ENCODE measurements at regions not wholly inside any gene's neighbourhood (a gene's known extent, or its start where the extent isn't known, plus 50 kb on each side); places are given as distances from the start of the nearest gene placed in this dataset.

DNA sequence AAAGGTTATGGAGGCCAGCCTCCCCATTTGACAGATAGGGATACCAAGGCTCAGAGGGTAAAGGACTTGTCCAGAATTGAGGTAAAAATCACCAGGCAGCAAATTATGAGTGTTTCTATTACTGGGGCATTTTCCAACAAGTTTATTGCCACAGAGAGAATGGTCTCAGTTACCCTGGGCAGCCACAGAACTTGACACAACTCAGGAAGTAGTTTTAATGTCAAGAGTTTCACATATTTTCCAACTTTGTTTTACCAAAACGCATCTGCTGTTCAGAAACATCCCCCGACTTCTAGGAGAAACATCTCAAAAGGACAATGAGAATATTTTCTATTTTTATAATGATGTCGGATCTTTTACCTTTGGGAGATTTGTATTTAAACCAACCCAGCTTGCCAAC, 107.5 kb upstream of the MRPS22 start:
- H3K4me1 Mint-ChIP-seq (ENCODE audit: low read depth) = peaks cover 15% of the 10 kb centered on the region
- no peaks in the 10 kb centered on the region for H3K9me3 Mint-ChIP-seq
- H3K4me3 Mint-ChIP-seq = no peak overlapping the region
- H3K36me3 Mint-ChIP-seq (ENCODE audit: low read depth) = no peaks in the 10 kb centered on the region
- H3K27ac Mint-ChIP-seq = no peak overlapping the region
- intact Hi-C loops (cut with micrococcal nuclease) = no loop called here
- peaks cover 21% of the 10 kb centered on the region for H3K27me3 Mint-ChIP-seq

DNA sequence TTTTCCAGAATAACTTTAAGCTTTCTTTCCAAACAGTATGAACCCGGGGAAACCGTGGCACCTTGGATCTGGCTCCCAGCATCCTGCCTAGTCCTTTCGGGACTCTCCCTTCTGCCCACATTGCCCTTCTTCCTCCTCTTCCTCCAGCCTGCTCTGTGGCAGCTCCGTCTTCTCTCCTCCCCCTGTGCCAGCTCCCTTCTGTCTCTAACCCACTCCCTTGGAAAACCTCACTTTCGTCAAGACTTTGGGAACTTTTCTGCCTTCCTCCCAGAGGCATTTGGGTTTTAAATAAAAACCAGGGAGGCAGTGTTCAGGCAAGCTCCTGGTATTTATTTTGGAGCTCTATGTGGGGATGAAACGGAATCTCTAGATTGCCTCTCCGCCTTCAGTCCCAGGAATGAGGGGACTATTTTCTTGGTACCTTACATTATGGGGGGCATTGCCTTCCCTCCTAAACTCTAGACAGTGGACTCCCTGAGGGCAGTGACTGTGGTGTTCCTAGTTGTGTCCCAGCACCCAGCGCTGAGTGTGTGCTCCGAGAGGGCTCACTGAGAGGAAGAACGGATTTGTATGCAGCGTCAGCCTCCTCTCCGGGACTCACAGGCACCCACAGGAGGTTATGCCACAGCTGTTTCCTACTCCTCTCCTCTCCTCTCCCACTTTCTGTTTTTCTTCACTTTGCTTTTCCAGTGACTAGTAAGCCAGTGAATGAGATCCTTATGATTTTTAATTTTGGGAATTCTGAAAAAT, 105.4 kb upstream of the MRPS22 start:
- Mint-ChIP-seq H3K4me3 (no peak overlapping the region), H3K4me1 (ENCODE audit: low read depth) (peaks cover 8% of the 10 kb centered on the region), H3K36me3 (ENCODE audit: low read depth) (no peaks in the 10 kb centered on the region), H3K27me3 (peaks cover 28% of the 10 kb centered on the region), H3K27ac (no peak overlapping the region), H3K9me3 (no peaks in the 10 kb centered on the region)
- intact Hi-C loops (cut with micrococcal nuclease) = no loop called here

GRCh38 chr3:139239550-139239949, 104.3 kb upstream of the MRPS22 start:
- intact Hi-C loops (cut with micrococcal nuclease) = no loop called here
- Mint-ChIP-seq H3K9me3 (no peaks in the 10 kb centered on the region), H3K4me1 (ENCODE audit: low read depth) (peaks cover 8% of the 10 kb centered on the region), H3K36me3 (ENCODE audit: low read depth) (no peaks in the 10 kb centered on the region), H3K4me3 (no peak overlapping the region), H3K27ac (no peak overlapping the region), H3K27me3 (peaks cover 33% of the 10 kb centered on the region)

- H3K9me3 Mint-ChIP-seq = no peaks in the 10 kb centered on the region
- H3K36me3 Mint-ChIP-seq (ENCODE audit: low read depth) = no peaks in the 10 kb centered on the region
- H3K27ac Mint-ChIP-seq = no peak overlapping the region
- peaks cover 5% of the 10 kb centered on the region for H3K4me1 Mint-ChIP-seq (ENCODE audit: low read depth)
- intact Hi-C loops (cut with micrococcal nuclease) = no loop called here
- H3K27me3 Mint-ChIP-seq = peaks cover 33% of the 10 kb centered on the region
- no peak overlapping the region for H3K4me3 Mint-ChIP-seq
Observed at GRCh38 chr3:139241783-139242182, 102.0 kb upstream of the MRPS22 start.

GRCh38 chr3:139243710-139244109, 100.1 kb upstream of the MRPS22 start:
- Mint-ChIP-seq H3K4me3 (no peak overlapping the region), H3K27me3 (peaks cover 31% of the 10 kb centered on the region), H3K36me3 (ENCODE audit: low read depth) (no peaks in the 10 kb centered on the region)

DNA sequence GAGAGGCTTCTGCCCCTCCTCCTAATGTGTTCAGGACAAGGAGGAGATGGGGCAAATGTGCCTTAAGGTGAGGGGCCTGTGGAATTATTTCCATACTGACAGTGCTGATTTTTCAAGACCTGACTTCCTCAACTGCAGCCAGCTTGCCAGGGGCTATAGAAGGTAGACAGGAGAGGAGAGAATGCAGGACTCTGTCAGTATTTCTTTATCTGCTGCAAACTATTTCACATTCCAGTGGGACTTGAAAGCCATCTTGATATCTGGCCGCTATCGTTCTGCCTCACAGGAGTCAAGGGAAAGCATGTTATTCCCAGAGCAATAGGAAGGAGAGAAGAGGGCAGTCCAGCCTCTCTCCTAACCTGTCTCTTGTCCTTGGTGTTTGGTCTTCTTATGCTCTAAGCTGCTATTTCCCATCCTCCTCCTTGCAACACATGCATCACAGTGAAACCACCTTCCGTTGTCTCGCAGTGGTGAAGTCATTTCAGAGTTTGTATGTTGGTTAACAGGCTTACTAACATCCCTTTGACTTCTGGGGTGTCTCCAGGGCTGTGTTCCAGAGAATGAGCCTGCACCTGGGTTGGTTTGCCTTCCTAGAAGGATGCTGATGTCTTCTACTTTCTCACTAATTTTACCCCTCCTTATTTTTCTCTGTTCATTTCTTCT, 95.1 kb upstream of the MRPS22 start:
- Mint-ChIP-seq H3K27ac (no peak overlapping the region), H3K4me3 (no peak overlapping the region), H3K9me3 (no peaks in the 10 kb centered on the region), H3K27me3 (peaks cover 13% of the 10 kb centered on the region), H3K36me3 (ENCODE audit: low read depth) (no peaks in the 10 kb centered on the region), H3K4me1 (ENCODE audit: low read depth) (peaks cover 13% of the 10 kb centered on the region)
- intact Hi-C loops (cut with micrococcal nuclease) = no loop called here

More at GRCh38 chr3:139243710-139244109, 100.1 kb upstream of the MRPS22 start:
- Mint-ChIP-seq H3K9me3 (no peaks in the 10 kb centered on the region), H3K27ac (no peak overlapping the region), H3K4me1 (ENCODE audit: low read depth) (peaks cover 6% of the 10 kb centered on the region)
- intact Hi-C loops (cut with micrococcal nuclease) = no loop called here

DNA sequence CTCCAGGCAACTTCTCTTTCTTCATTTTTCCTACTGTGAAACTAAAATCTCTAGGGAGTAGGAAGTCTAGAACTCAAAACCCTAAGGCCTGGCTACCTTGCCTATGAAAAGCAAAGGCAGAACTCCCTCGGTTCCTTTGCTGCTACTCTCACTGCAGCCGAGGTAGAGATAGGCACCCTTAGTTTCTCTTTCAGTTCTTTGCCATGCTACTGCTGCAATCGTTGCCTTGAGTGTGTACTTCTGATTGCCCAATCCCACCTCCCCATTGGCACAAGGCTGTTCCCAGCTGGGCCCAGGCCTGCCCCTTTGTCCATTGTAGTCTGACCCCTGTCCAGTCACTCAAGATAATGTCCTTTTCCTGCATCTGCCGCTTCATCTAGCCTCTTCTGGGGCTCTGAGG, 92.3 kb upstream of the MRPS22 start:
- intact Hi-C loops (cut with micrococcal nuclease) = no loop called here
- Mint-ChIP-seq H3K4me3 (no peak overlapping the region), H3K27me3 (peaks cover 9% of the 10 kb centered on the region), H3K36me3 (ENCODE audit: low read depth) (no peaks in the 10 kb centered on the region), H3K9me3 (no peaks in the 10 kb centered on the region), H3K4me1 (ENCODE audit: low read depth) (peaks cover 11% of the 10 kb centered on the region), H3K27ac (no peak overlapping the region)

DNA sequence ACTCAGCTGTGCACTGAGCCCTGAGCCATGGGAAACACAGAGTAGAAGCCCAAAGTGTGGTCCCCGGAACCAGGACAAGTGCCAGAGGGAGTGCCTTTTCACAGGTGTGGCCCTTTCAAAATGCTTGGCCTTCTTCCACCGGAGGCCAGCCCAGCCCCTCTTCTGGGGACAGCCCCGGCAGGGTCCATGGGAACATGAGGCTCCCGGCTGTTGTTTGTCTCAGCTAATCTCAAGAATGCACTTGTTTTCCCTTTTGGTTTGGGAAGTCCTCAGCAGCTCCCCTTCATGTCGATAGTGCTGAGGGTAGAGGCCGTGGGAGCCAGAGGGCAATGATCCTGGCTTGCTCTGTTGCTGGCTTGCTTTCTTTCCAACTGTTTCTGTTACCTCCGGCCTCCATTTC, 91.1 kb upstream of the MRPS22 start:
- Mint-ChIP-seq H3K9me3 (no peaks in the 10 kb centered on the region), H3K36me3 (ENCODE audit: low read depth) (no peaks in the 10 kb centered on the region), H3K4me1 (ENCODE audit: low read depth) (peaks cover 8% of the 10 kb centered on the region), H3K27ac (no peak overlapping the region), H3K4me3 (no peak overlapping the region), H3K27me3 (peaks cover 7% of the 10 kb centered on the region)
- intact Hi-C loops (cut with micrococcal nuclease) = no loop called here

DNA sequence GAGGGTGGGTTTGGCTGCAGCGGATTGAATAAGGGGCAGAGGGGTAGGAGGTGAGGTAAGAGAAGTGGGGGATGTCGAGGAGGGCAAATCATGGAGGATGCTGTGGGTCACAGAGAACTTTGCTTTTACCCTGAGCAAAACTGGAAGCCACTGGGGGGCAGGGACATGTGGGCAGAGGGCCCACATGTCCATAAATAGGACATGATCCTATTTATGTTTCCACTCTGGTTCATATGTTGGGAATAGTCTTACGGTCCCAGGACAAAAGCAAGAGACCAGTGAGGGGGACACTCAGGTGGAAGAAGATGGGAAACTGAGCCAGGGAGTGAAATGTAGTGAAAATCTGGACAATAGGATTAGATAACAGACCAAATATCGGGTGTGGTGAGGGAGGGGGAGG, 85.5 kb upstream of the MRPS22 start:
- Mint-ChIP-seq H3K27ac (no peak overlapping the region), H3K36me3 (ENCODE audit: low read depth) (no peaks in the 10 kb centered on the region), H3K27me3 (peaks cover 9% of the 10 kb centered on the region), H3K4me3 (no peak overlapping the region), H3K9me3 (no peaks in the 10 kb centered on the region), H3K4me1 (ENCODE audit: low read depth) (no peaks in the 10 kb centered on the region)
- intact Hi-C loops (cut with micrococcal nuclease) = no loop called here

DNA sequence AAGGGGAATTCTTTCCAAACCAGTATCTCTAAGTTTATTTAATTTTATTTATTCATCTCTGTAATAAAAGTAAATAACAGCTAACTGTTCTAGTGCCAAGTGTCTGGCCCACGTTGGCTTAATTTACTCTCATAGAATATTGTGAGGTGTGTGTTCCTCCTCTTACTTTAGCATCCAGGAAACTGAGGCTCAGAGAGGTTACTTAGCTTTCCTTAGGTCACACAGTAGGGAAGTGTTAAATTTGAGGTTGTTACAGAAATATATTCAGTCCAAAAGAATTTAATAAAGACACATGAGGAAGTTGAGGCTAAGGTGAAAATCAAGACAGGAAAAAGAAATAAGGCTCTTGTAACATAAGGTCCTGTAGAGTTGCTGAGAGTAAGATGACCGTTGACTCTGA, 84.4 kb upstream of the MRPS22 start:
- no peaks in the 10 kb centered on the region for H3K4me1 Mint-ChIP-seq (ENCODE audit: low read depth)
- H3K27me3 Mint-ChIP-seq = peaks cover 9% of the 10 kb centered on the region
- no peaks in the 10 kb centered on the region for H3K36me3 Mint-ChIP-seq (ENCODE audit: low read depth)
- no peaks in the 10 kb centered on the region for H3K9me3 Mint-ChIP-seq
- no peak overlapping the region for H3K27ac Mint-ChIP-seq
- no peak overlapping the region for H3K4me3 Mint-ChIP-seq
- intact Hi-C loops (cut with micrococcal nuclease) = no loop called here

DNA sequence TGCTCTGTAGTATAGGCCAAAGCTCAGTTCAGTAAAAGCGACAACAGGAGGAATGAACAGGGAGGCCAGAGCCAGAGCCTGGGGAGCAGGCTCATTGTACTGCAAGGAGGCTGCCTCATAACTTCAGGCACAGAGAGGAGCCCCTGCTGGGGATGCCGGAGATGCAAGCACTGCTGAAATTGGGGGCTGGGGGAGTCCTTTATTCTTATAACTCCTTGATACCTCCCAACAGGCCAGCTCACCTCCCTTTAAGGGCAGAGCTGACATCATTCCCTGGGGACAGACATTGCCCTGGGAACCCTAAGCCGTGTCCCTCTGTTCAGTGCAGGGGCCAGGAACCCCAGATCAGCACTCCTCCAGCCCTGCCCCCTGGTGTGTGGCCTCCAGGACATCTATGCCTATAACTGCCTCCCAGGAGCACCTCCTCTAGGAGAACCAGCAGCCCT, 83.8 kb upstream of the MRPS22 start:
- Mint-ChIP-seq H3K4me1 (ENCODE audit: low read depth) (no peaks in the 10 kb centered on the region), H3K4me3 (no peak overlapping the region), H3K36me3 (ENCODE audit: low read depth) (no peaks in the 10 kb centered on the region), H3K27me3 (peaks cover 9% of the 10 kb centered on the region), H3K27ac (no peak overlapping the region), H3K9me3 (no peaks in the 10 kb centered on the region)
- intact Hi-C loops (cut with micrococcal nuclease) = no loop called here

DNA sequence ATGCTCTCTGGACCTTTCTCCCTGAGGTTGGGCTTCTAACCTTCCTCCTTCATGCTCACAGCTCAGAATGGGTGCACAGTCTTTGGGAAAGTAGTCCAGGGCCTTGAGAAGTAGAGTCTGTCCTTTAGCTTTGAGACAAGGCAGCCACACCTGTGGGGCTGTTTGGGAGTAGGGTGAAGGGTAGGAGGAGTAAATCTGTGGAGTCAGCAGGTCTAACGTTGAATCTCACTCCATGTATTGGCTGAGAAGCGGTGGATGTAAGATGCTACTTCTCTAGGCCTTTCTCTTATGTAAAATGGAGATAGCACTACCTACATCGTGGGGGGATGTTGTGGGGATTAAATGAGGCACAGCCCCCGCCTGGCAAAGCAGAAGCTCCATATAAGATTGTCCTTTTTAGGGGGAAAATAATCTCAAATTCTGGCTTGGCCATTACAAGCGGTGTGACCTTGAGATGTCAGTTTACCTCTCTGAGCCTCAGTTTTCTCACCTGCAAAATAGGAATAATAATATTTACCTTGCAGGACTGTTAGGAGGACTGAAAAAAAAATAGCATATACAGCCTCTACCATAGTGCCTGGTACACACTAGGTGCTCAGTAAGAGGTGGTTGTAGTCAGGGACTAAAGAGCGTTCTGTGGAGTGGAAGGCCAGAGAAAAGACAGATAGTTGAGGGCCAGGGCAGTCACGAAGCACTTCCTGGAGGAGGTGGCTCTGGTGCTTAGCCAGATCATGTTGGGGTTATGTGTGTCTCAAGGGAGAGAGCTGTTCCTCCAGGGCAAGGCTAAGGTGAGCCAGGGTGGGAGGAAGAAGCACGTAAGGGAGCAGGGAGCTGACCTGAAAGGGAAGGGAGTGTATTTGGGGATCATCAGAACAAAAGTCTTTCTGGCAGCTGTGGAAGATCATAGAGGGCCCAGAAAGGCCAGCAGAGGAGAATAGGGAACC, 82.8 kb upstream of the MRPS22 start:
- H3K9me3 Mint-ChIP-seq = no peaks in the 10 kb centered on the region
- intact Hi-C loops (cut with micrococcal nuclease) = no loop called here
- H3K27me3 Mint-ChIP-seq = peaks cover 9% of the 10 kb centered on the region
- no peak overlapping the region for H3K4me3 Mint-ChIP-seq
- no peaks in the 10 kb centered on the region for H3K36me3 Mint-ChIP-seq (ENCODE audit: low read depth)
- H3K27ac Mint-ChIP-seq = no peak overlapping the region
- no peaks in the 10 kb centered on the region for H3K4me1 Mint-ChIP-seq (ENCODE audit: low read depth)

DNA sequence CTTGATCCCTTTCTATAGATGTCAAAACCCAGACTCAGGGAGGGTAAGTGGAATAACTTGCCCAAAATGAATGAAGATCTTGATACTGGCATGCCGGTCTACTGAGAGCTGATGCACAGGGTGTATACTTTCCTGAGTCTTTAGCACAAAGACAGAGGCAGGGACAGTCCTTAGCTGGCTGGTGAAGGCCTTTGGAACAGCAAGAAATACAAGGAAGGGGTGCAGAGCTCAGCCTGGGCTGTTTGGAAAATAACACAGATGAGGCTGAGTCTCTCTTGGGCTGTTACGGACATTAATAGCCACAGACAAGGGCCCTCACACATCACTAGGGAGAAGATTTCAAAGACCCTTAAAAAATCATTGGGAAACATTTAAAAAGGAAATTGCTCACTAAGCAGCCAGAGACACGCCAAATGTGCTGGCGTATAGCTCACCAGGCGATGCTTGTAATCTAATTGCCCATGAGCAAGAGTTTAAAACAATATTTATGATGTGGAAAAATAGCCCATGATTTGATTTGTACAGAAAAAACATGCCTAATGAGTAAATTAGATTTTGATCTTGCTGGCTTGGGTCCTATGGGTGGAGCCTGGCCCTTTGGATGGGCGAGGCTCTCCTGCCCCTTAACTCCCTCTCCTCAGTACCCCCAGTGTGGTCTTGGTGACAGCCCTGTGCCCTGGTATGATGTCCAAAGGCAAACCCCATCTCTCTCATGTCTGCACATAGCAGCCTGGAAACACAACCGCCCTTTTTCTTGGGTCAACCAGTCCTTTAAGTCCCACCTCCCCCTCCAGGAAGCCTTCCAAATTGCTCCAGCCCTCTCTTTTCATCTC, 81.8 kb upstream of the MRPS22 start:
- Mint-ChIP-seq H3K4me3 (no peak overlapping the region), H3K27me3 (peaks cover 9% of the 10 kb centered on the region), H3K4me1 (ENCODE audit: low read depth) (no peaks in the 10 kb centered on the region), H3K27ac (no peak overlapping the region), H3K36me3 (ENCODE audit: low read depth) (no peaks in the 10 kb centered on the region), H3K9me3 (no peaks in the 10 kb centered on the region)
- intact Hi-C loops (cut with micrococcal nuclease) = no loop called here

All from dendritic cell treated with granulocyte-macrophage colony-stimulating factor and Interleukin-4, amounts not matched to agents 40 ng/mL and 50 ng/mL, for 4 days (primary cell).